ENCODE measurements at regions not wholly inside any gene's neighbourhood (a gene's known extent, or its start where the extent isn't known, plus 50 kb on each side); places are given as distances from the start of the nearest gene placed in this dataset.

DNA sequence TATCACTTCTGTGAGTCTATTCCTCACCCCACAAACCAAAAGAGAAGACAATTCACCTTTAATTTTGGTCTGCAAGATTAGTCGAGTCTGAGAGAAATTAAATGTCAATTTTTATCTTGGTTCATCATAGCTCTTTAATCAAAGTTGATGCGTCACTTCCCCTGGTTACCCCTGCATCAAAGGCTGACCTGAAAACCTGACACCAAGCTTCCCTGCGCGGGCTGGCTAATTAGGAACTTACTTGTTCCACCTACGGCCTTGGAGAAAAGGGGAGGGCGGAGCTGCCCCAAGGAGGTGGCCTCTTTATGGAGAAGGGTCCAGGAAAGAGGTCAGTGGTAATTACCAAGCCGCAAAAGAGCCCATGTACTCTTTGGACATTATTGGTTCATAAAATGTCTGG is 218.4 kb downstream of the ARRDC4 start:
- H3K4me1 ChIP-seq (ENCODE audit: control insufficient read depth, insufficient read depth, low read length), result no peaks in the 10 kb centered on the region
- no peak overlapping the region for H3K4me3 ChIP-seq (ENCODE audit: low read length)
- no peaks in the 10 kb centered on the region for H3K9me3 ChIP-seq (ENCODE audit: control insufficient read depth, low read depth, low read length)
- no peak for DNase-seq
- WGBS (ENCODE audit: insufficient coverage, low lambda C conversion rate), result no CpG with 5 or more reads among the region's 7 CpGs
- peaks cover 30% of the 10 kb centered on the region for H3K27me3 ChIP-seq (ENCODE audit: control insufficient read depth, insufficient read depth, low read length)
- H3K36me3 ChIP-seq (ENCODE audit: control insufficient read depth, insufficient read depth, low read length), result no peaks in the 10 kb centered on the region
- no peak overlapping the region for H3K27ac ChIP-seq (ENCODE audit: low read length)

GRCh38 chr15:98187549-98187948 is 227.0 kb downstream of the ARRDC4 start:
- Histone ChIP-seq H3K4me1 (ENCODE audit: control insufficient read depth, insufficient read depth, low read length) (no peaks in the 10 kb centered on the region), H3K9me3 (ENCODE audit: control insufficient read depth, low read depth, low read length) (no peaks in the 10 kb centered on the region), H3K36me3 (ENCODE audit: control insufficient read depth, insufficient read depth, low read length) (no peaks in the 10 kb centered on the region), H3K4me3 (ENCODE audit: low read length) (no peak overlapping the region), H3K27ac (ENCODE audit: low read length) (no peak overlapping the region), H3K27me3 (ENCODE audit: control insufficient read depth, insufficient read depth, low read length) (peaks cover 5% of the 10 kb centered on the region)
- no peak for DNase-seq
- WGBS (ENCODE audit: insufficient coverage, low lambda C conversion rate), result 100% methylated on average over 1 of the region's 7 CpGs

GRCh38 chr15:98190914-98191313 is 230.4 kb downstream of the ARRDC4 start:
- WGBS (ENCODE audit: insufficient coverage, low lambda C conversion rate), result no CpG with 5 or more reads among the region's 2 CpGs
- peaks cover 5% of the 10 kb centered on the region for H3K27me3 ChIP-seq (ENCODE audit: control insufficient read depth, insufficient read depth, low read length)
- no peaks in the 10 kb centered on the region for H3K36me3 ChIP-seq (ENCODE audit: control insufficient read depth, insufficient read depth, low read length)
- H3K9me3 ChIP-seq (ENCODE audit: control insufficient read depth, low read depth, low read length), result no peaks in the 10 kb centered on the region
- no peaks in the 10 kb centered on the region for H3K4me1 ChIP-seq (ENCODE audit: control insufficient read depth, insufficient read depth, low read length)
- no peak for DNase-seq
- H3K4me3 ChIP-seq (ENCODE audit: low read length), result no peak overlapping the region
- no peak overlapping the region for H3K27ac ChIP-seq (ENCODE audit: low read length)

- H3K4me3 ChIP-seq (ENCODE audit: low read length), result no peak overlapping the region
- H3K4me1 ChIP-seq (ENCODE audit: control insufficient read depth, insufficient read depth, low read length), result no peaks in the 10 kb centered on the region
- no peaks in the 10 kb centered on the region for H3K36me3 ChIP-seq (ENCODE audit: control insufficient read depth, insufficient read depth, low read length)
- no peaks in the 10 kb centered on the region for H3K27me3 ChIP-seq (ENCODE audit: control insufficient read depth, insufficient read depth, low read length)
- WGBS (ENCODE audit: insufficient coverage, low lambda C conversion rate), result no CpG with 5 or more reads among the region's 3 CpGs
- DNase-seq, result no peak
- H3K9me3 ChIP-seq (ENCODE audit: control insufficient read depth, low read depth, low read length), result no peaks in the 10 kb centered on the region
- no peak overlapping the region for H3K27ac ChIP-seq (ENCODE audit: low read length)
These were observed 235.3 kb downstream of the ARRDC4 start for GRCh38 chr15:98195796-98196195.

DNA sequence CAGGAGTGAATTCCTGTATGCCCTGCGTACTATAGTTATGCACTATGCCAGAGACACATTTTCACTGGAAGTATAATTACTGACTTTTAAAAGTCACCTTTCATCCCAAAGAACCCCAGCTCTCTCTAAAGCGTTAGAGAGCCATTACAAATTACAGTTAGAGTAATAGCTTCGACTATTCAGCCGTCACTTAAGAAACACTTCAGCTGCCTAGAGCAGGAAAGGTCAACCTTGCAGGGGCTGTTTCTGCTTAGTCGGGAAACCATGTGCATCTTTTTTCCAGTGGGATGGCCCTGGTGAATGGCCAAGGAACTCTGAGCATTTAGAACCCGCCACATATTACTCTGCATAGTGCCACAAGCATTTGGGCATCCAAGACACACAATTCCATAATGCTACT is 235.9 kb downstream of the ARRDC4 start:
- WGBS (ENCODE audit: insufficient coverage, low lambda C conversion rate), result 80% methylated on average over 1 of the region's 6 CpGs

GRCh38 chr15:98202256-98202655 is 241.8 kb downstream of the ARRDC4 start:
- no peaks in the 10 kb centered on the region for H3K4me1 ChIP-seq (ENCODE audit: control insufficient read depth, insufficient read depth, low read length)
- H3K27me3 ChIP-seq (ENCODE audit: control insufficient read depth, insufficient read depth, low read length), result no peaks in the 10 kb centered on the region
- DNase-seq, result no peak
- H3K36me3 ChIP-seq (ENCODE audit: control insufficient read depth, insufficient read depth, low read length), result no peaks in the 10 kb centered on the region
- H3K27ac ChIP-seq (ENCODE audit: low read length), result no peak overlapping the region
- no peaks in the 10 kb centered on the region for H3K9me3 ChIP-seq (ENCODE audit: control insufficient read depth, low read depth, low read length)
- no peak overlapping the region for H3K4me3 ChIP-seq (ENCODE audit: low read length)
- WGBS (ENCODE audit: insufficient coverage, low lambda C conversion rate), result 63% methylated on average over 2 of the region's 5 CpGs

More for the DNA sequence above, 235.9 kb downstream of the ARRDC4 start:
- Histone ChIP-seq H3K27me3 (ENCODE audit: control insufficient read depth, insufficient read depth, low read length) (no peaks in the 10 kb centered on the region), H3K27ac (ENCODE audit: low read length) (no peak overlapping the region), H3K36me3 (ENCODE audit: control insufficient read depth, insufficient read depth, low read length) (no peaks in the 10 kb centered on the region), H3K9me3 (ENCODE audit: control insufficient read depth, low read depth, low read length) (no peaks in the 10 kb centered on the region), H3K4me3 (ENCODE audit: low read length) (no peak overlapping the region), H3K4me1 (ENCODE audit: control insufficient read depth, insufficient read depth, low read length) (no peaks in the 10 kb centered on the region)
- DNase-seq, result no peak

DNA sequence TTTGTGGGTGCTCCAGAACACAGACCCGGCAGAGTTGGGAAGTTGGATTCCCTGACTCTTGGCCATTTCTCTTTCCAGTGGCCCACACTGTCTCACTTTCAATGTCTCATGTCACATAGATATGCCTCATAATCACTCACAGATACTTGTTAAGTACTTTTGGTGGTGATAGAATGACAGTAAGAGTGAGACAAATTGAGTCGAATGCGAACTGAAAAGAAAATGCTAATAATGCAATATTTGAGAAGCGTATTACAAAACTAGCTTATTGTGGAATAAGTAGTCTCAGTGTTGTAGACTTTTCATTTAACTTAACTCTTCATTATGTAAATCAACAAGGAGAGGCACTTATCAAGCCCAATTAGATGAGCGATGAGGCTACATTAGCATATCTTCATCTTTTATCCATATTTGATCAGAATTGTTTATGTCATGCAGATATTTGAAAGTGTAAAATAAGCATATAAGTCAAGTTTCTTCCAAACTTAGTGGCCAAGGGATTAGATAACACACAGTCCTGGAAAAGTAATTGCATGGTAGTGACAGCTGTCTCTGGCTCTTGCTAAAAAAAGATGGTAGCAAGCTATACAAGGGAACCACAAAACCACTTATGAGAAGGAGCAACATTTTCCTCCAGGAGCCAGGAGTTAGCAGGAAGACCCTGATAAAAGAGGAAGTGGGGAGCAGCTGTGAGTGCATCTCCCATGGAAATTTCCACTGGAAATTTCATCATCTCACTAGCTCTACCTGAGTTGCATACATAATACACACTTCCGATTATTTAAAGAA is 243.6 kb downstream of the ARRDC4 start:
- Histone ChIP-seq H3K27ac (ENCODE audit: low read length) (no peak overlapping the region), H3K36me3 (ENCODE audit: control insufficient read depth, insufficient read depth, low read length) (no peaks in the 10 kb centered on the region), H3K4me1 (ENCODE audit: control insufficient read depth, insufficient read depth, low read length) (no peaks in the 10 kb centered on the region), H3K27me3 (ENCODE audit: control insufficient read depth, insufficient read depth, low read length) (no peaks in the 10 kb centered on the region), H3K9me3 (ENCODE audit: control insufficient read depth, low read depth, low read length) (no peaks in the 10 kb centered on the region), H3K4me3 (ENCODE audit: low read length) (no peak overlapping the region)
- 100% methylated on average over 2 of the region's 6 CpGs for WGBS (ENCODE audit: insufficient coverage, low lambda C conversion rate)
- no peak for DNase-seq

- no peaks in the 10 kb centered on the region for H3K9me3 ChIP-seq (ENCODE audit: control insufficient read depth, low read depth, low read length)
- no peak overlapping the region for H3K4me3 ChIP-seq (ENCODE audit: low read length)
- no peaks in the 10 kb centered on the region for H3K36me3 ChIP-seq (ENCODE audit: control insufficient read depth, insufficient read depth, low read length)
- H3K27ac ChIP-seq (ENCODE audit: low read length), result no peak overlapping the region
- no peaks in the 10 kb centered on the region for H3K4me1 ChIP-seq (ENCODE audit: control insufficient read depth, insufficient read depth, low read length)
- WGBS (ENCODE audit: insufficient coverage, low lambda C conversion rate), result 83% methylated on average over 2 of the region's 4 CpGs
- H3K27me3 ChIP-seq (ENCODE audit: control insufficient read depth, insufficient read depth, low read length), result no peaks in the 10 kb centered on the region
- no peak for DNase-seq
These were observed 247.4 kb downstream of the ARRDC4 start for GRCh38 chr15:98207928-98208327.

- Histone ChIP-seq H3K36me3 (ENCODE audit: control insufficient read depth, insufficient read depth, low read length) (no peaks in the 10 kb centered on the region), H3K4me1 (ENCODE audit: control insufficient read depth, insufficient read depth, low read length) (no peaks in the 10 kb centered on the region), H3K9me3 (ENCODE audit: control insufficient read depth, low read depth, low read length) (no peaks in the 10 kb centered on the region), H3K27me3 (ENCODE audit: control insufficient read depth, insufficient read depth, low read length) (no peaks in the 10 kb centered on the region), H3K27ac (ENCODE audit: low read length) (no peak overlapping the region), H3K4me3 (ENCODE audit: low read length) (no peak overlapping the region)
- WGBS (ENCODE audit: insufficient coverage, low lambda C conversion rate), result 85% methylated on average over 3 of the region's 6 CpGs
- DNase-seq, result no peak
These were observed 253.0 kb downstream of the ARRDC4 start for GRCh38 chr15:98213346-98213979.

GRCh38 chr15:98216166-98216565 is 255.7 kb downstream of the ARRDC4 start:
- Histone ChIP-seq H3K4me3 (ENCODE audit: low read length) (no peak overlapping the region), H3K27me3 (ENCODE audit: control insufficient read depth, insufficient read depth, low read length) (no peaks in the 10 kb centered on the region), H3K4me1 (ENCODE audit: control insufficient read depth, insufficient read depth, low read length) (no peaks in the 10 kb centered on the region), H3K36me3 (ENCODE audit: control insufficient read depth, insufficient read depth, low read length) (no peaks in the 10 kb centered on the region), H3K9me3 (ENCODE audit: control insufficient read depth, low read depth, low read length) (no peaks in the 10 kb centered on the region), H3K27ac (ENCODE audit: low read length) (no peak overlapping the region)
- 60% methylated on average over 1 of the region's 4 CpGs for WGBS (ENCODE audit: insufficient coverage, low lambda C conversion rate)
- no peak for DNase-seq

DNA sequence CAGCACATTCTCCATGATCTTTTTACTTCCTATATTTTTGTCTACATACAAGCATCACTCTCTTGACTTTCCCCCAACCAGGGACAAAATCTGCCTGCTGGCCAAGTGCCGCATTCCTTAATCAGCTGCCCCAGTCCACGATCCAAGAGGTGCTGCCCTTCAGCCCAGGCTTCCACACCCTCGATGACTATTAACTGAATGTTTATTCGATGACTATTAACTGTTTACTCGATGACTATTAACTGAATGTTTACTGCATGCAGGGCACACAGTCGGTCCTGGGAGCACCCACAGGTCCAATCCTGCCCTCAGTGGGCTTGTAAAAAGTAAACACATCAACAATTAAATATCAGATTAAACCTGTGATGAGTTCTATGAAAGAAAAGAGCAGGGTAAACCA is 256.9 kb downstream of the ARRDC4 start:
- no peak overlapping the region for H3K4me3 ChIP-seq (ENCODE audit: low read length)
- H3K27me3 ChIP-seq (ENCODE audit: control insufficient read depth, insufficient read depth, low read length), result no peaks in the 10 kb centered on the region
- 100% methylated on average over 1 of the region's 6 CpGs for WGBS (ENCODE audit: insufficient coverage, low lambda C conversion rate)
- H3K9me3 ChIP-seq (ENCODE audit: control insufficient read depth, low read depth, low read length), result no peaks in the 10 kb centered on the region
- no peaks in the 10 kb centered on the region for H3K4me1 ChIP-seq (ENCODE audit: control insufficient read depth, insufficient read depth, low read length)
- H3K27ac ChIP-seq (ENCODE audit: low read length), result no peak overlapping the region
- no peaks in the 10 kb centered on the region for H3K36me3 ChIP-seq (ENCODE audit: control insufficient read depth, insufficient read depth, low read length)
- DNase-seq, result no peak
